ENCODE measurements at regions not wholly inside any gene's neighbourhood (a gene's known extent, or its start where the extent isn't known, plus 50 kb on each side); places are given as distances from the start of the nearest gene placed in this dataset.
"Not testable (repeated sequence)": the region's sequence is repeated elsewhere in the genome, so short reads cannot be mapped to it uniquely, and the experiment has no call there.

- no peak for DNase-seq
Measured at GRCh38 chr7:9082203-9082602, 648.8 kb downstream of the NXPH1 start.

- no peak for DNase-seq
Measured at GRCh38 chr7:9083837-9084236, 650.4 kb downstream of the NXPH1 start.

- no peak for DNase-seq
Measured at GRCh38 chr7:9091282-9091681, 657.9 kb downstream of the NXPH1 start.

DNA sequence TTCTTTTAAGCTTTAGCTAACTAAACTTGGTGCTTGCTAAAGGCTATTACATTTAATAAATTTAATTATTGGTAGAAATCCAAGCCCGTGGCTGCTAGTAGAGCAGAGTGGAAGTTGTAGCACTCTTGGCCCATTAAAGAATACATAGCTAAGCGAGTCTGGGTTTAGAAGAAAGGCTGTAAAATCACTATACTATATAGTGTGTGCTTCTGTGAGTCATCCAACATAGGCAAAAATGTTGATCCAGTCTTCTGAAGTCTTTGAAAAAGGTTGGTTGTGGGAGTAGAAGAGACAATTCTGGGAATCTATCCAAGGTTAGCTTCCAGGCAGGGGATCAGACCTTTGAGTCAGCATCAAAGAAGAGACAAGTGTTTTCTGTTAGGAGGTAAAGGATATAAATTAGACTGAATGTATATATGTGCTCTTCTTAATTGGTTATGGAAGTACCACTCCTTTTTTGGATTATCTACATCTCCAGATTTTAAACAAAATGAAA lies 664.2 kb downstream of the NXPH1 start:
- no peak for DNase-seq

GRCh38 chr7:9100289-9100688 lies 666.9 kb downstream of the NXPH1 start:
- DNase-seq: no peak

DNA sequence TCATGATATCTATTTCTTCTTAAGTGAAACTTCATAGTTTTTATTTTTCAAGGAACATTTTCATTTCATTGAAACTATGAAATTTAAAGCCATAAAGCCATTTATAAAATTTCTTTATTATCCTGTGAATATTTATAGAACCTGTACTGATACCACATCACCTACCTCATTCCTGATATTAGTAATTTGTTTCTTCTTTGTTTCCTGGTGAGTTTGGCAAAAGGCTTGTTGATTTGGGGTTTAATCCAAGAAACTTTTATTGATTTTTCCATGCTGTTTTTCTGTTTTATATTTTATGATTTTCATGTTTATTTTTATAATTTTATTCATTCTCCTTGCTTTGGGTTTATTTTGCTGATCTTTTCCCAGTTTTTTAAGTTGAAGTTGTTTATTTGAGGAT lies 669.4 kb downstream of the NXPH1 start:
- no peak for DNase-seq

GRCh38 chr7:9106747-9107146 lies 673.3 kb downstream of the NXPH1 start:
- no peak for DNase-seq

- no peak for DNase-seq
Measured at GRCh38 chr7:9120331-9120730, 686.9 kb downstream of the NXPH1 start.

GRCh38 chr7:9124320-9124719 lies 690.9 kb downstream of the NXPH1 start:
- DNase-seq: no peak

DNA sequence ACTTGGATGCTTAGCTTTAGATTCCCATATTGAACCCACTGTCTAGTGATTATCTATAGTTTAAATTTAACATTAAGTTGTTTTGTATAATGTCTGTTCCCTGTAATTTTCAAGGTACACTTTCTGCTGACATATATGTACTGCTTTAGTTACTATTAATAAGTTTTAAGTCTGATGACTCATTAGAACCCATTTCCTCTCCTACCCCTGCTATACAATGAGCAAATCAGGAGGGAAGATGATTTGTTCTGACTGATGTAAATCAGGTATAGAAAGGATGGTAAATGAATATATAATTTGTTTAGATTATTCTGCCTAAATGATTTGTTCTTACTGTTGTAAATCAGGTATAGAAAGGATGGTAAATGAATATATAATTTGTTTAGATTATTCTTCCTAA lies 691.8 kb downstream of the NXPH1 start:
- DNase-seq: no peak

DNA sequence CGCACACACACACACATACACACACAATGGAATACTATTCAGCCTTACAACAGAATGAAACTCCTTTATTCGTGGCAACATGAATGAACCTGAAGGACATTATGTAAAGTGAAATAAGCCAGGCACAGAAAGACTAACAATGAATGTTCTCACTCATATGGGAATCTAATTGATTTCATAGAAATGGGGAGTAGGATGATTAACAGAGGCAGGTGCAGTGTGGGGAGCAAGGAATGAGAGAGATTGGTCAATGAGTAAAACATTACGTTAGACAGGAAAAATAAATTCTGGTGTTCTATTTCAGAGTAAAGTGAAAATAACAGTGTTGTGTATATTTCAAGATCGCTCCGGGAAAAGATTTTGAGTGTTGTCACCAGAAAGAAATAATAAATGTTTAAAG lies 694.5 kb downstream of the NXPH1 start:
- no peak for DNase-seq

DNA sequence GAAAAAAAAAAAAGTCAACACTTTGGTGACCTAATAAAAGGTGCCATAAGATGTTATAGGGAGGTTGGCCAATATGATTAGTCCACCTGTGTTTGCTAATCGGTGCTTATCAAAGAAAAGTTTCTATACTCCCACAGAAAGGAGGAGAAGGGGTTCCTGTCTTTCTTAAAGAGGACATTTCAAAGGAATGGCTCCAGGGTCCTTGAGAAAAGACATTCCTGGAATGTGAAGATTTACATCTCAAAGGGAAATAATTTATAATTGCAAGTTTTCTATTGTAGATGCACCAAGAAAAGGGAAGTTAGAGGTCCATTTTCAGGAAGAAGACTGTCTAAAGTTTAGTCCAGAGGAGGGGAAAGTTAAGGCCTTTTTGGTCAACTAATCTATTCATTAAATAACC lies 715.3 kb downstream of the NXPH1 start:
- no peak for DNase-seq

DNA sequence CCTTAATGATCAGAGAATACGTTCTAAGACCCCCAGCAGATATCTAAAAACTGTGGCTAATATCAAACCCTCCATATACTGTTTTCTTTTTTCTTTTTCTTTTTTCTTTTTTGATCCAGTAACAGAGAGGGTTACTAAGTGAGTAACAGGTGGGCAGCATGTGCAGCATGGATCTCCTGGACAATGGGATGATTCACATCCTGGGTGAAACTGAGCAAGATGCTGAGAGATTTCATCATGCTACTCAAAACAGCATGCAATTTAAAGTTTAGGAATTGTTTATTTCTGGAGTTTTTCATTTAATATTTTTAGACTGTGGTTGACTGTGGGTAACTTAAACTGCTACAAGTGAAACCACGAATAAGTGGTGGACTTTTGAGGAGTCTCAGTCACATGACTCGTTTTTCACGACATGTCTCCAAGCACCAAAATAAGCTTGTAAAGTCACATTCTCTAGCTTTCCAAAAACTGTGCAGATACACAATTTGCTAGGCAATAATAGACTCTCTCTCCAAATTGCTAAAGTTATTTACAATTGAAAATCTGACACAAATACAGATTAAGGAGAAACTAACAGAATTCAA lies 716.2 kb downstream of the NXPH1 start:
- no peak for DNase-seq

- not testable (repeated sequence) for DNase-seq
Measured at GRCh38 chr7:9163691-9164090, 730.3 kb downstream of the NXPH1 start.

DNA sequence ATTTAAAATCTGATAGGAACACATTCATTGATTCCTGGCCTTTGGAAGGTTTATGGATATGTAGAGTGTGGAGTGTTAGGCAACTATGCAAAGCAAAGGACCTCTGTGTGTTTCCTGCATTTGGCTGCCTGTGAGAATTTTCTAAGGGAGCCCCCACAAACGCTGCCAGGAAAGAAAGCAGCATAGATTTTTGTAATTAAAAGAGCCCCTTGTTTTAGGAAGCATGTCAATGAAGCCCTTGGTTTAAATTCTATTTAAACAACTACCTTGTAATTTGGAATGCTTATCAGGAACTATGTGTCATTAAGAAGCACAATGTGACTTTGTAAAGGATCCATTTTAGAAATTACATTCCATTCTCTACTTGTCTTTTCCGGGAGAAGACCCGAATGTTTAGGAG lies 742.5 kb downstream of the NXPH1 start:
- DNase-seq: no peak

DNA sequence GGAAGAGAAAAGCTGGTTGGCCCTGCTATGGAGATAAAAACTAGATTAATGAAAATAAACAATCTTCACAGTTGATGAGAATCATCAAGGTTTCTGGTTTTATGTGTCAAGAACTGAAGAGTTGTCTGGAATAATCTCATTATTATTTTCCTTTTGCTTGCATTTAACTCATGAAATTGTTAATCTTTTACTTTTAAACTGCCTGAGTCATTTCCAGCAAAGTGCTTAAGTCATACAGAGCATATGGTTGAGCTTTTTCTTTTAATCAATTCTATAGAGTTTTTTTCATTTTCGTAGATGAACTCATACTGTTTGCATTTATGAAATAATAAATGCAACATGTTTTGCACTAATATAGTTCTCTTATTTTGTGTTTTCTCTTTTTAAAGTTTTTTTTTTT lies 747.9 kb downstream of the NXPH1 start:
- no peak for DNase-seq

DNA sequence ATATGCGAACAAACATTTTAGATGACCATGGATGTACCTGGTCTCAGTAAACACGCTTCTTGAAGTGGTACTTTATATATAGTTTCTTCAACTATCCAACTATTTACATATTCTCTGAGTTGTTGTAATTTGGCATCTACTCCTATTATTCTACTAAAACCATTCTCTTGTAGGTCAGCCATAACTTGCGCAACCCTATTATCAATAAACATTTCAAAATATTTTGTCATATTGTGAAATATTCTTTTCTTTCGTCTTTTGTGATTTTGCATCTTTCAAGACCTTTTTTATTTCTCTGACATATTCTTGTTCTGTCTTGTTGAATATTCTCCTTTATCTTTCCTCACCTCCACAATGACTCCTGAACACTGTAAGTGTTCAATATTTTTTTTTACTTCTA lies 753.3 kb downstream of the NXPH1 start:
- no peak for DNase-seq

- DNase-seq: no peak
Measured at GRCh38 chr7:9189703-9190102, 756.3 kb downstream of the NXPH1 start.

DNA sequence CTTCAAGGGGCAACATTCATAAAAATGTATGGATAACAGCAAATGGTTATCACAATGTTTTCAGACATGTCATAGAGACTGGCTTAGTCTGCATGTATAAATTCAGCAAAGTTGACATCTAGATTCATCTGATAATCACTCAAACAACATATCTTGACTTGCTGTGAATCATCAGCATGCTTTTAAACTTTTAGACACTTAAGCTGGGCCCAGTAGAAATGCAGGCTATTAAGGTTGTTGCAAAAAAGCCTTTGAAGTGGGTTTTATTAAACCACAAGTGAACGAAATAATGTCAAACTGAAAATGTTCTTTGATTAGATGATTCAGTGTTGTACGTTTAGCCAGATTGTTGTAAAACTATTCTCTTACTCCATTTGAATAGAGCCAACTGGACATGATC lies 759.6 kb downstream of the NXPH1 start:
- DNase-seq: no peak

DNA sequence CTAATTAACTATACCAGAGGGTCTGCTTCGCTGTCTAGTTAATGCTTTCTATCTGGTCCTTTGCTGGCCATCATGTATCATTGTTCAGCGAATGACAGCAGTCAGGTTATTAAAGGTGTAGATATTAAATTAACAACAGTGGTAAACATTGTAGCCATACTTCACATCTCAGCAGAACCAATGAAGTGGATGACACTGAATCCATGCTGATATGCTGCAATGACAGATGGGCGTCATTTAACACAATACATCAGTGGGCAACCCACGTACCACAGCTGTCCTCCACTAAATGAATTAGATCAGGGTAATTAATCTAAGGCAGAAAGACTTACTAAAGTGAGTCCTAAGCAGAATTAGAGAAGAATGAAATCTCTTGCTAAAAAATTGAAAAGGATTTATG lies 767.2 kb downstream of the NXPH1 start:
- DNase-seq: no peak

DNA sequence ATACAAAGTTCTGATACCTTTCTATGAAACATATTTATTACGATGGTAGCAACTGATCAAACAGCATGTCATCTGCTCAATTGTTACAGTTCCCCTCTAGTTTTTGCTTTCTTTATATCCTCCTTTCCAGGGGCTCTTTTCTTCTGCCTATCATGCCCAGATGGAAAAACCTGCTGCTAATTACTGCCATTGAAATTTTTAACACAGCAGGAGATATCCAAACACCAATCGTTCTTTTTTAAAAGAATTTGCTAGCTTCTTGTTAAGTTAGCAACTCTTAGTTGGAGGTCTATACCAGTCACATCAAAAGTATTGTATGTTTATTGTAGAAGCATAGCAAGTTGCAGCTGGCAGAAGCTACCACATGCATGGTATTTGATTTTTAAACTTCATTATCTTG lies 768.5 kb downstream of the NXPH1 start:
- no peak for DNase-seq

- no peak for DNase-seq
Measured at GRCh38 chr7:9204571-9204970, 771.2 kb downstream of the NXPH1 start.

DNA sequence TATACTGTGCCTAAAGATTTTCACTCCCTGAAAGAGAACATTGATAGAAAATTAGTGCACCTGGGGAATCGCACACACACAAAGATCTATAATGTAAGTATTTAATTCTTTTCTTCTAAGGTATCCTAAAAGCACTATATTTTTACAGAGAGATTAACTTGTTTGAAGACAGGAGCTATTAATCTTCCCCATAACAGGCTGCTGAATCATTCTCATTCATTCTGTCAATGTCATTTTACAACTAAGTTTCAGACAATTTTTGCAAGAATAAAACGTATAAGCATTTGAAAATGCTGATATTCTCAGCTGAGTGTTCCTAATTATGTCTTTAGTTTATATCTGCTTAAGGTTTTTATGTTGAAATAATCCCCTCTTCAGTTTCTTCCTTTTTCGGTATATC lies 776.7 kb downstream of the NXPH1 start:
- DNase-seq: no peak

DNA sequence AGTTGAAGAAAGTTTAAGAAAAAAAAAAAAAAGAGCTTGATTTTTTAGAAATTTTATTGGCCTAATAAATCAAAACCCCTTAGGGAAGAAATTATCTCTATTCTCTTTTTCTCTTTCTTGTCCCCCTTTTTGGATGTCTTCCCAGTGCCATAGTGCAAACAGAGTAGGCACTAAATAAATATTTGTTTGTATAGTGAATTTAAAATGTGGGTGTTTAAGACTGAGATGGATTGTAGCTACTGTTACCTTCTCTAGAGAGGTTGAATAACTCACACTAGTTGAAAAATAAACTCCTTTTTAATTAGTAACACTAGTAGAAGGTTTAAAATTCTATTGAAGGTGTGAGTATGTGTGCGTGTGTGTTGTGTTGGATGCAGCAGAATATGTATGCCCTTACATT lies 783.8 kb downstream of the NXPH1 start:
- DNase-seq: no peak

DNA sequence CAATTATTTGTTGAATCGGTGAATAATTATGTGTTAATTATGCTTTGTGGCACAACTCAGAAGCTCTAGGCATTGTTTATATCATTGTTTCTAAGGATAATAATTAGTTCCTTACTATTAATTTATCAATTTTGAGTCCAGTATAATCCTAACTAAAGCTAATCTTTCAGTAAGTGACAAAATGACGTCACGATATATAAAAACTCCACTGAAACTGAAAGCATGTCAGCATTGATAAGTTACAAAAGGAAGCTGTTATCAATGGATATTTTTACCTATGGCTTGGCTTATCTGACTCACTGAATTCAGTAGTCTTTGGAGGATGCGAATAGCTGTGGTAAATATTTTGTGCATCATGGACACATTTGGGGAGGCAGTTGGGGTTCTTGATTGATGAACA lies 793.1 kb downstream of the NXPH1 start:
- no peak for DNase-seq

Measured in fibroblast of skin of scalp (primary cell).